A673 (cell line): ENCODE measurements at regions not wholly inside any gene's neighbourhood (a gene's known extent, or its start where the extent isn't known, plus 50 kb on each side); places are given as distances from the start of the nearest gene placed in this dataset.
"Not testable (repeated sequence)": the region's sequence is repeated elsewhere in the genome, so short reads cannot be mapped to it uniquely, and the experiment has no call there.

ENCODE experiments used
- EZH2 ChIP-seq: fragments of 200-600 bp; sonication (generic); IDR thresholded peaks from 2 replicates; pipeline ENCODE4 v1.6.1; 2017; ENCODE audit warnings: borderline replicate concordance, low read depth, mild to moderate bottlenecking, mixed read lengths, antibody characterized with exemption, low read length; ENCODE audit not compliant: poor library complexity, severe bottlenecking
- TF ChIP-seq, protein P1 (sequence below): fragments of 300-800, 200-600 bp; sonication (generic); conservative IDR thresholded peaks from 2 replicates; pipeline ENCODE4 v1.5.1; 2017; ENCODE audit warnings: low read depth, mild to moderate bottlenecking, antibody characterized with exemption, low read length, moderate library complexity, mixed read lengths

DNA sequence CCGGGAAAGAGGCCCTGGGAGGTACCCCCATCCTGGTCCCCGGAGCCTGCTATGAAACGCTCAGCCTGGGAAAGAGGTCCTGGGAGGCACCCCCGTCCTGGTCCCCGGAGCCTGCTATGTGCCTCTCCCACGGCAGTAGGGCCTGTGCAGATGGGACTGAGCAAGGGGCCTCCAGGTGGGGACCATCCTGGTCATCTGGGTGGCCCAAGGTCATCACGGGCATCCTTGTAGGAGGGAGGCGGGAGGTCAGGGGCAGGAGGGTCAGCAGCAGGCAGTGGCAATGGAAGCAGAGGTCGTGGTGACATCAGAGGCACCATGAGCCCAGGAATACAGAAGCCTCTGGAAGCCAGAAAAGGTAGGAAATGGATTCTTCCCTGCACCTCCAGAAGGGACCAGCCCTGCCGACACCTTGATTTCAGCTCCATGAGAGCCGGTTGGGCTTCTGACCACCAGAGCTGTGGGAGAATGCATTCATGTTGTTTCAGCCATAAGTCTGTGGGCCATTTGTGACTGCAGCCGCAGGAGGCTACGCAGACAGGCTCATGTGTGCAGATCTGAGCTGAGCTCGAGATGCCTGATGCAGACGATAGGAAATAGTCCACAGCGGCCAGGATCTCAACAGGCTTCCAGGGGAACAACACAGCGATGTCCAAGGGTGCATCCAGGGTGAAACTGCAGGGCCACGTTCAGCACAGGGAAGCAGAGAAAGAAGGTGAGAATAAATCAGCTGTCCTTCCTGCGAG, 190.7 kb downstream of the LAT start:
- TF ChIP-seq, protein P1, sequence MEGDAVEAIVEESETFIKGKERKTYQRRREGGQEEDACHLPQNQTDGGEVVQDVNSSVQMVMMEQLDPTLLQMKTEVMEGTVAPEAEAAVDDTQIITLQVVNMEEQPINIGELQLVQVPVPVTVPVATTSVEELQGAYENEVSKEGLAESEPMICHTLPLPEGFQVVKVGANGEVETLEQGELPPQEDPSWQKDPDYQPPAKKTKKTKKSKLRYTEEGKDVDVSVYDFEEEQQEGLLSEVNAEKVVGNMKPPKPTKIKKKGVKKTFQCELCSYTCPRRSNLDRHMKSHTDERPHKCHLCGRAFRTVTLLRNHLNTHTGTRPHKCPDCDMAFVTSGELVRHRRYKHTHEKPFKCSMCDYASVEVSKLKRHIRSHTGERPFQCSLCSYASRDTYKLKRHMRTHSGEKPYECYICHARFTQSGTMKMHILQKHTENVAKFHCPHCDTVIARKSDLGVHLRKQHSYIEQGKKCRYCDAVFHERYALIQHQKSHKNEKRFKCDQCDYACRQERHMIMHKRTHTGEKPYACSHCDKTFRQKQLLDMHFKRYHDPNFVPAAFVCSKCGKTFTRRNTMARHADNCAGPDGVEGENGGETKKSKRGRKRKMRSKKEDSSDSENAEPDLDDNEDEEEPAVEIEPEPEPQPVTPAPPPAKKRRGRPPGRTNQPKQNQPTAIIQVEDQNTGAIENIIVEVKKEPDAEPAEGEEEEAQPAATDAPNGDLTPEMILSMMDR = not testable (repeated sequence)
- TF ChIP-seq EZH2 = not testable (repeated sequence)
